Fibroblast of peridontal ligament (primary cell): ENCODE measurements at regions not wholly inside any gene's neighbourhood (a gene's known extent, or its start where the extent isn't known, plus 50 kb on each side); places are given as distances from the start of the nearest gene placed in this dataset.
A peak's percentile ranks its signal among the peaks of the same experiment; 100 is the strongest.

ENCODE experiments used
- DNase-seq: peaks from one replicate; pipeline ENCODE4 v3.0.0-alpha.2; 2010; ENCODE audit errors: extremely low read depth

- no peak for DNase-seq
These were observed 219.5 kb upstream of the MIR17HG start for GRCh38 chr13:91127995-91128394.

GRCh38 chr13:91132381-91132780 lies 215.1 kb upstream of the MIR17HG start:
- no peak for DNase-seq

- DNase-seq = no peak
These were observed 214.7 kb upstream of the MIR17HG start for GRCh38 chr13:91132786-91133185.

- DNase-seq = peak; percentile 25
These were observed 213.3 kb upstream of the MIR17HG start for GRCh38 chr13:91133941-91134802.

GRCh38 chr13:91134803-91135184 lies 212.7 kb upstream of the MIR17HG start:
- no peak for DNase-seq

GRCh38 chr13:91135376-91135775 lies 212.1 kb upstream of the MIR17HG start:
- DNase-seq = no peak

GRCh38 chr13:91135968-91136367 lies 211.5 kb upstream of the MIR17HG start:
- no peak for DNase-seq

- no peak for DNase-seq
These were observed 210.7 kb upstream of the MIR17HG start for GRCh38 chr13:91136806-91137205.

- no peak for DNase-seq
These were observed 208.3 kb upstream of the MIR17HG start for GRCh38 chr13:91139232-91139631.

- DNase-seq = no peak
These were observed 205.9 kb upstream of the MIR17HG start for GRCh38 chr13:91141543-91142061.

GRCh38 chr13:91142572-91142971 lies 204.9 kb upstream of the MIR17HG start:
- no peak for DNase-seq

- no peak for DNase-seq
These were observed 203.4 kb upstream of the MIR17HG start for GRCh38 chr13:91144054-91144453.

- DNase-seq = no peak
These were observed 203.0 kb upstream of the MIR17HG start for GRCh38 chr13:91144486-91144885.

GRCh38 chr13:91145571-91146205 lies 201.8 kb upstream of the MIR17HG start:
- DNase-seq = no peak

- DNase-seq = no peak
These were observed 200.9 kb upstream of the MIR17HG start for GRCh38 chr13:91146601-91147000.

- DNase-seq = no peak
These were observed 199.4 kb upstream of the MIR17HG start for GRCh38 chr13:91148098-91148497.

GRCh38 chr13:91151921-91152320 lies 195.6 kb upstream of the MIR17HG start:
- no peak for DNase-seq

GRCh38 chr13:91153372-91153771 lies 194.1 kb upstream of the MIR17HG start:
- DNase-seq = no peak

- DNase-seq = no peak
These were observed 192.7 kb upstream of the MIR17HG start for GRCh38 chr13:91154558-91155353.

- DNase-seq = no peak
These were observed 191.9 kb upstream of the MIR17HG start for GRCh38 chr13:91155512-91156114.

- no peak for DNase-seq
These were observed 190.0 kb upstream of the MIR17HG start for GRCh38 chr13:91157273-91158016.
